ENCODE measurements at regions not wholly inside any gene's neighbourhood (a gene's known extent, or its start where the extent isn't known, plus 50 kb on each side); places are given as distances from the start of the nearest gene placed in this dataset.

DNA sequence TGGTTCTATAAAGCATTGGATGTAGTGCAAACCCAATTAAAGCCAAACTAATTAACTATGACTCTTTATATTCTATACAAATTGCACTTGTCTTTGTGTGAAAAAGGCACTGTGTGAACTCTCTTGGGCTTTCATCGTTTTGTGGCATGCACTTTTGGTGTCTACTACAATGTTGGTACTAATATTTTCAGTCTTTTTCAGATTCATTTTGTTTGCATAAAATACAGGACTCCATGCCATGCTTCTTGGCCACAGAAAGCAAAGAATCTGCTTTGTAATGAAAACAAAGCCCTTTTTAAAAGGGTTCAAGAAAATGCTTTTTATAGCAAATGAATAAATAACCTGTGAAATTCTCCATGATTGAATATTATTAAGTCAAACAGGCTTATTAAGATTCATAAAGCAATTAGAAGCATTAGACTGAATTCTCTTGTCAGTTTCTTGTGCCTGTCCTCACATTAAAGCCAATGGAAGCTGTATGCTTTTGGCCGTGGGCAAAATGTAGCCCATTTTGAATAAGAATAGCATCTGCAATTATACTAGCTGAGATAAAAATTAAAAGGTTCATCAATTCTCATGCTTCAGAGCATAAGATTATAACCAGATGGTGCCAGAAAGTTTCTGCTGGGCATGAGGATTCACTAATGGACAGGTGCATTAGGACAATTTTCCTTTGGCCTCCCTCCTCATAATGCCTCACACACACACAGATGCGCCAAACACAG lies 1665.2 kb downstream of the SUCLG1 start:
- TF ChIP-seq CHD2 (IDR thresholded peaks at IDR 0.05; ENCODE audit: low read length, partially characterized antibody) (no peak), RAD21 (conservative IDR thresholded peaks at IDR 0.05 in 1 of 2, IDR thresholded peaks at IDR 0.05 in 1 of 2) (no peak)
